HG03175 (cell line): ENCODE measurements at regions not wholly inside any gene's neighbourhood (a gene's known extent, or its start where the extent isn't known, plus 50 kb on each side); places are given as distances from the start of the nearest gene placed in this dataset.

ENCODE experiments used
- ATAC-seq: cut with Tn5 transposase; IDR thresholded peaks from one replicate; pipeline ENCODE4 v1.9.1; 2021; ENCODE audit warnings: mild to moderate bottlenecking, moderate library complexity; ENCODE audit not compliant: unreplicated experiment

- no peak for ATAC-seq
Observed at GRCh38 chr2:12156349-12156748, 409.9 kb downstream of the LPIN1 start.

GRCh38 chr2:12161085-12161484 lies 414.7 kb downstream of the LPIN1 start:
- no peak for ATAC-seq

- no peak for ATAC-seq
Observed at GRCh38 chr2:12162269-12163247, 416.1 kb downstream of the LPIN1 start.

- ATAC-seq: no peak
Observed at GRCh38 chr2:12163866-12164265, 417.4 kb downstream of the LPIN1 start.

GRCh38 chr2:12164689-12165088 lies 418.3 kb downstream of the LPIN1 start:
- no peak for ATAC-seq

GRCh38 chr2:12167525-12168317 lies 421.3 kb downstream of the LPIN1 start:
- no peak for ATAC-seq

GRCh38 chr2:12168354-12168753 lies 421.9 kb downstream of the LPIN1 start:
- no peak for ATAC-seq

- ATAC-seq: peak; percentile 48
Observed at GRCh38 chr2:12168791-12169388, 422.5 kb downstream of the LPIN1 start.

GRCh38 chr2:12169721-12170120 lies 423.3 kb downstream of the LPIN1 start:
- no peak for ATAC-seq

GRCh38 chr2:12170121-12170520 lies 423.7 kb downstream of the LPIN1 start:
- ATAC-seq: no peak

GRCh38 chr2:12173271-12173942 lies 427.0 kb downstream of the LPIN1 start:
- no peak for ATAC-seq

GRCh38 chr2:12173943-12174340 lies 427.5 kb downstream of the LPIN1 start:
- ATAC-seq: no peak

- no peak for ATAC-seq
Observed at GRCh38 chr2:12175323-12175722, 428.9 kb downstream of the LPIN1 start.

- peak; percentile 92 for ATAC-seq
Observed at GRCh38 chr2:12176623-12177454, 430.4 kb downstream of the LPIN1 start.

- ATAC-seq: peak; percentile 55
Observed at GRCh38 chr2:12177455-12178288, 431.2 kb downstream of the LPIN1 start.

GRCh38 chr2:12178289-12179080 lies 432.1 kb downstream of the LPIN1 start:
- no peak for ATAC-seq

GRCh38 chr2:12180031-12180430 lies 433.6 kb downstream of the LPIN1 start:
- no peak for ATAC-seq

- ATAC-seq: no peak
Observed at GRCh38 chr2:12183032-12183645, 436.7 kb downstream of the LPIN1 start.
